Hematopoietic multipotent progenitor cell treated with erythropoietin and hydrocortisone succinate and interleukin-3 and kit ligand, for 15 days (in vitro differentiated cells): ENCODE measurements at regions not wholly inside any gene's neighbourhood (a gene's known extent, or its start where the extent isn't known, plus 50 kb on each side); places are given as distances from the start of the nearest gene placed in this dataset.

ENCODE experiments used
- DNase-seq: peaks from one replicate; pipeline ENCODE4 v3.0.0-alpha.2; 2015; ENCODE audit warnings: low spot score

GRCh38 chr18:77520767-77521166 is 271.1 kb downstream of the GALR1 start:
- DNase-seq, result no peak

DNA sequence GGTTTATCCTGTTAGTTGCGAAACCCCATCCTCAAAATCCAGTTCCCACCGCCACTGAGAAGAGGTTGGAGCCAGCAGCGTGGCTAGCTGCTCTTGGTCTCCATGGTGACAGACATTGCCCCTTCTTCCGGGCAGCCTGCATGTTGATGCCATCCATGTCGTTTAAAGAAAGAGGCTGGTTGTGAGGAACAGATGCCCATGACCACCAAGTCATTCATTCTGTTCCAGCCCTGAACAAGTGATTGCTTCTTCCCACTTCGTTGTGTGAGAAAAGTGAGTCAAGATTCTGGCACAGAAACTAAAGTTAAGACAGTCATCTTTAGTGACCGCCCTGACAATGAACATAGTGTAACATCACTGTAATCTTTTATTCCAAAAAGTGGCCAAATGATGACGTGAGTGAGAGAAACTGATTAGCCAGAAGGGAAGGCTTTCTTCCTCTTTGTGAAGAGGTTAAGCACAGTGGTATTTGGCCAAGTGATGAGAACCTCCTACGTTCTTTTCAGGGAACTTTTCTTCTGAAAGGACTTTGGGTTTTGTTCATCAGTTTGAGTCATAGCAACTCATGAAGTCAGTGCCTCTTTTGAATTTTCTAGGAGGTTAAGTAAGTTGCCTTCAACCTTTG is 272.5 kb downstream of the GALR1 start:
- DNase-seq, result no peak

- DNase-seq, result no peak
These were observed 275.3 kb downstream of the GALR1 start for GRCh38 chr18:77524909-77525308.

DNA sequence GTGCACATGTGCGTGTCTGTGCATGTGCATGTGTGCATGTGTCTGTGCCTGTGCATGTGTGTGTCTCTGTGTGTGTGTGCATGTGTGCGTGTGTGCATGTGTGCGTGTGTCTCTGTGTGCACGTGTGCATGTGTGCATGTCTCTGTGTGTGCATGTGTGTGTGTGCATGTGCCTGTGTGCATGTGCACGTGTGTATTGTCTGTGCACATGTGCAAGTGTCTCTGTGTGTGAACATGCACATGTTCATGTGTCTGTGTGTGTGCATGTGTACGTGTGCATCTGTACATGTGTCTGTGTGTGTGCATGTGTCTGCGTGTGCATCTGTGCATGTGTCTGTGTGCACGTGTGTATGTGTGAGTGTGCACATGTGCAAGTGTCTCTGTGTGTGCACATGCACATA is 277.3 kb downstream of the GALR1 start:
- DNase-seq, result no peak

DNA sequence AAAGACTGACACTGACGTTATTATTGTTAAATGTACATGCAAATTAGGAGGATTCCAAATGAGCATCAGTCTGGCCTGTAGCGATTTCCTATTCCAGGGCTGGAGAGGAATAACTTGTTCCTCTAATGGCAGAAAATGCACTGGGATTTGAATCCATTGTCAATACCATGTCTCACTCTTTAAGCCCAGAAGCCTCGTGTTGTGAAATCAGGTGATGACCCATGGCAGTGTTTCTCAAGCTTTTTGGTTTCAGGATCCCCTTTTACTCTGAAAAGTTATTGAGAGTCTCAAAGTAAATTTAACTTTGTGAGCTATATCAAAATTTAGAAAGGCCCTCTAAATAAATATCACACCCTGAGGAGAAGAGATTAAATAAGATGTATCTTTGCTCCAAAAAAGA is 279.2 kb downstream of the GALR1 start:
- DNase-seq, result no peak

GRCh38 chr18:77529492-77530176 is 280.0 kb downstream of the GALR1 start:
- no peak for DNase-seq

DNA sequence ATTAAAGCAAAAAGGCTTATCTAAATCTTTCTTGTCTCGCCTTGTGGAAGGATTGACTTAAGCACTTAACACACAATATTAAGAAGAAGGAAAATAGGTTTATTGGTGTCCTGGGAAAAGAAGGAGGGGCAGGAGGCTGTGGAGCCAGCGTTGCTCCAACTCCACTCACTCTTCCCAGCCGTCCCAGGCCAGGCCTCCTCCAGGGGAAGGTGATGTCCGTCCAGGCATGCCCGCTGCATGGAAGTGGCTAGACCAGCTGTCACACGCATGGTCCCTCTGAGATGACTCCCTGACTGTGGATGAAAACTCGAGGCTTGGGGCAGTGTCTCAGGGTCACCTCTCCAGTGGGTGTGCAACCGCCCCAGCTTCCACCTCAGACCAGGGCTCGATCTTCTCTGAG is 281.1 kb downstream of the GALR1 start:
- no peak for DNase-seq

GRCh38 chr18:77539860-77540259 is 290.2 kb downstream of the GALR1 start:
- no peak for DNase-seq

- no peak for DNase-seq
These were observed 295.1 kb downstream of the GALR1 start for GRCh38 chr18:77544792-77545191.

GRCh38 chr18:77547757-77548156 is 298.1 kb downstream of the GALR1 start:
- DNase-seq, result no peak

- no peak for DNase-seq
These were observed 299.3 kb downstream of the GALR1 start for GRCh38 chr18:77548790-77549420.

DNA sequence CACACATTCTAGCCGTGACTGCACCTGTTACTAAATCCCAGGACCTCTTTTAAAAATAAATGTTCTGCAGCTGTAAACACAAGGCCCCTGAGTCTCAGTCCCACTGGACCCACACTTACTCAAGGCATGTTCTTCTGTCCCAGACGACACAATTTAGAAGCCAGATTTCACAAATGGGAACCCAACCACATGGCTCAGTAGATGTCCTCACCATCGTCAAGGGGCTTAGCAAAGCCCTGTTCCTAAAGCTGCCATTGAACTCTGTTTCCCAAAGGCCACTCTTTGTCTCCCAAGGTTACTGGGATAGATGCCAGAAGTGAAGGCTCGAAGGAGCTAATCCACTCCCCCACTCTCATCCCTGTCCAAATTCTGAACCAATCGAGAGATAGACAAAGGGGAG is 301.0 kb downstream of the GALR1 start:
- DNase-seq, result no peak

GRCh38 chr18:77551055-77551454 is 301.4 kb downstream of the GALR1 start:
- DNase-seq, result no peak

- DNase-seq, result no peak
These were observed 303.3 kb downstream of the GALR1 start for GRCh38 chr18:77552945-77553344.

DNA sequence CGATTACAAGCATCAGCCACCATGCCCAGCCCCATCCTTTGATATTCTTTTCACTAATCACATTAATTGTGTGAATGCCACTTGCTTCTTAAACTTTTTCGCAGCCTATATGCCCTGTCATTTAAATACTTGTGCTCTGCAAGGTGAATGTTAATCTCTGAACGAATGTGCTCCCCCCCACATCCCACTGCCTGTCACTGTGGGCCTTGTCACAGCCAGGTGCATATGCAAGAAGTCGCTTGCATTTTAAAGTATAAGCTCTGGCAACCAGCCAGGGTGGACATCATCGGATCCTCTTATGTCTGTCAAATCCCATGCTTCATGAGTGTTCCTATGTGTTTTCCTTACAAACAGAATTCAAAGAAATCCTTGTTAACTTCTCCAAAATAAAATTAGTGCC is 304.4 kb downstream of the GALR1 start:
- DNase-seq, result no peak

DNA sequence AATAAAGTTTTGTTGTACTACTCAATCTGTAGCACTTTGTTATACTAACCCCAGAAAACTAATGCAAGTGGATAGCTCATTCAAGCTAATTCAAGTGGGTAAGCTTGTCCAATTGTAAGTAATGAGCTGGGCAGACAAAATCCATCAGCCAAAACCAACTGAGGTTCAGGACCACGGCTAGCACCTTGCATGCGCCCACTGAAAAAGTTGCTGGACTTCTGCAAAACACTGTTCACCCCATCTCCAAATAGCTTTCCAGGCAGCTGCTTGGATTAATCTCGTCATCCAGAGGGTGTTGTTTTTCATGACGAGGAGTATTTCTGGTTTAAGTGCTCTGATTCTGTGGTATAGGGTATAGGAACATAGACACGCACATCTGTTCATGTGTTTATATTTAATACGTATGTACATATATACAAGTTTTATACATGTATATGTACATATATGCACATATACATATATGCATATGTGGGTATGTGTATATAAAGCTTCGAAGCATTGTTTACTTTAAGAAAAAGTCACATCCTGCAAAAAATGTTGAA is 307.5 kb downstream of the GALR1 start:
- DNase-seq, result no peak

- no peak for DNase-seq
These were observed 309.7 kb downstream of the GALR1 start for GRCh38 chr18:77559274-77559910.

- no peak for DNase-seq
These were observed 310.8 kb downstream of the GALR1 start for GRCh38 chr18:77560341-77560992.

- DNase-seq, result no peak
These were observed 317.0 kb downstream of the GALR1 start for GRCh38 chr18:77566604-77567003.

GRCh38 chr18:77567205-77567604 is 317.6 kb downstream of the GALR1 start:
- DNase-seq, result no peak

DNA sequence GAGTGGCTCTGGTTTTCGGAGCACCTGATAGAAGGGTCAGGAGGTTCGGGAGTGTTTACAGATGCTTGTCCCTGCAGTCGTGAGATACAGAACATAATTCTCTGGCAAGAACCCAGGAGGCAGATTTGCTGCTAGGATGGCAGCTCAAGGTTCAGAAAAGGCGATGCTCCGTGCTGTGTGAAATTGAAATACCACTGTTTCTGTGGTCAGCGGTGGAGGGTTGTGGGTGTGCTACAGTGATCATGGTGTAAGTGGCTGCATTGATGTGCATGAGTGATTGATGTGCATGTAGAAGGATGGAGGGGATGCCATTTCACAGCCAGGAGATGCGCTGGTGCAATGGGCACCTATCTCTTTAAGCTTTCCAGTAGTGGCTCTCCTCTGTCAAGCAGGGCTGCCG is 322.1 kb downstream of the GALR1 start:
- DNase-seq, result no peak

GRCh38 chr18:77572537-77572936 is 322.9 kb downstream of the GALR1 start:
- no peak for DNase-seq
